NCI-H446 treated with DMSO at 0.1 percent for 48 hours (cell line): ENCODE measurements at regions not wholly inside any gene's neighbourhood (a gene's known extent, or its start where the extent isn't known, plus 50 kb on each side); places are given as distances from the start of the nearest gene placed in this dataset.

ENCODE experiments used
- DNase-seq: peaks from one replicate; lab custom pipeline; 2025; lab: John Stamatoyannopoulos, UW

GRCh38 chr9:89808756-89809181 lies 204.0 kb downstream of the GADD45G start:
- no peak for DNase-seq

GRCh38 chr9:89810431-89810830 lies 205.6 kb downstream of the GADD45G start:
- DNase-seq = no peak

GRCh38 chr9:89811356-89811755 lies 206.5 kb downstream of the GADD45G start:
- DNase-seq = no peak

GRCh38 chr9:89811886-89812450 lies 207.2 kb downstream of the GADD45G start:
- DNase-seq = no peak

GRCh38 chr9:89812556-89813181 lies 207.9 kb downstream of the GADD45G start:
- no peak for DNase-seq

- no peak for DNase-seq
These were observed 208.7 kb downstream of the GADD45G start for GRCh38 chr9:89813482-89813881.

- no peak for DNase-seq
These were observed 209.7 kb downstream of the GADD45G start for GRCh38 chr9:89814340-89815040.

GRCh38 chr9:89815061-89815902 lies 210.5 kb downstream of the GADD45G start:
- no peak for DNase-seq

GRCh38 chr9:89815903-89816573 lies 211.2 kb downstream of the GADD45G start:
- DNase-seq = no peak

- no peak for DNase-seq
These were observed 212.5 kb downstream of the GADD45G start for GRCh38 chr9:89817151-89817950.

- DNase-seq = no peak
These were observed 215.5 kb downstream of the GADD45G start for GRCh38 chr9:89820337-89820736.

GRCh38 chr9:89821081-89821480 lies 216.3 kb downstream of the GADD45G start:
- DNase-seq = no peak

GRCh38 chr9:89822996-89823395 lies 218.2 kb downstream of the GADD45G start:
- DNase-seq = no peak

GRCh38 chr9:89825669-89826068 lies 220.9 kb downstream of the GADD45G start:
- DNase-seq = no peak

GRCh38 chr9:89826186-89826585 lies 221.4 kb downstream of the GADD45G start:
- no peak for DNase-seq

GRCh38 chr9:89829346-89829745 lies 224.5 kb downstream of the GADD45G start:
- no peak for DNase-seq

GRCh38 chr9:89835666-89836065 lies 230.9 kb downstream of the GADD45G start:
- no peak for DNase-seq

GRCh38 chr9:89837162-89837933 lies 232.5 kb downstream of the GADD45G start:
- DNase-seq = no peak

GRCh38 chr9:89837934-89838310 lies 233.1 kb downstream of the GADD45G start:
- no peak for DNase-seq

- no peak for DNase-seq
These were observed 233.8 kb downstream of the GADD45G start for GRCh38 chr9:89838621-89839020.
